HL-60 (cell line): ENCODE measurements at regions not wholly inside any gene's neighbourhood (a gene's known extent, or its start where the extent isn't known, plus 50 kb on each side); places are given as distances from the start of the nearest gene placed in this dataset.

Experiments
- DNase-seq, 2 experiments: peaks; one replicate each; pipeline ENCODE4 v3.0.0-alpha.2; 2010 to 2020; ENCODE audit warnings: low read depth in 1 of 2, low spot score in 1 of 2
- H3K27ac ChIP-seq: fragments of 250-450 bp; sonication (Bioruptor Pico); replicated peaks from 2 replicates; pipeline ENCODE4 v1.5.1; 2020; ENCODE audit warnings: mild to moderate bottlenecking, moderate library complexity
- H3K27me3 ChIP-seq: fragments of 250-450 bp; sonication (Bioruptor Pico); 2 replicates; pipeline ENCODE4 v1.5.1; 2021; ENCODE audit warnings: mild to moderate bottlenecking, moderate library complexity; ENCODE audit not compliant: insufficient read depth, poor library complexity, severe bottlenecking
- H3K4me3 ChIP-seq: replicated peaks from 2 replicates; pipeline ENCODE4 v1.5.1; 2011; ENCODE audit warnings: mild to moderate bottlenecking, control low read depth, low read length; ENCODE audit not compliant: insufficient read depth
- GABPA ChIP-seq: IDR thresholded peaks from 2 replicates; pipeline ENCODE4 v1.6.1; 2012; ENCODE audit warnings: low read depth
- POLR2AphosphoS5 ChIP-seq: IDR thresholded peaks from 2 replicates; pipeline ENCODE4 v1.6.1; 2012; ENCODE audit warnings: low read depth
- SPI1 ChIP-seq: IDR thresholded peaks from 2 replicates; pipeline ENCODE4 v1.6.1; 2012; ENCODE audit warnings: low read depth, mild to moderate bottlenecking, borderline replicate concordance
- TF ChIP-seq, protein P1 (sequence below): IDR thresholded peaks from one replicate; pipeline ENCODE4 v1.5.1; 2011; ENCODE audit warnings: low read length, control low read depth, inconsistent platforms; ENCODE audit not compliant: insufficient read depth
- TF ChIP-seq, protein P2 (sequence below): IDR thresholded peaks from 2 replicates; pipeline ENCODE4 v1.6.1; 2012; ENCODE audit warnings: low read depth; ENCODE audit not compliant: insufficient replicate concordance

DNA sequence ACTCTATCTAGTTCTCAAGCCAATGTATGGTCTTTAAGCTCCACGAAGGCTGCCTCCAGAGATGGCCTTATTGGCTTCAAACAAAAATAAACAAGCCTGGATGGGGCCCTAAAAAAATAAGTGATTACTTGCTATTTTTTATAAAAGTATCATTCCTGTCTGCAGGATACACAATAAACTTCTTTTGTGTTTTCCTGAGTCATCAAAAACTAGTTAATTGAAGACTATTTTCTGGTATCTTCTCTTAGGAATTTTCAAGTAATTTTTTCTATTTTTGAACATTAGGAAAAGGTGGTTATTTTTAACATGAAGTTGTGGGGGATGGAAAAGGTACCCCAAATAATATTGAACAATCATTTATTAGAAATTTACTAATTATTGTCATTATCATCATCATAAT lies 213.1 kb upstream of the DYNLRB2 start:
- Histone ChIP-seq H3K27me3 (no peaks in the 10 kb centered on the region), H3K4me3 (no peak overlapping the region), H3K27ac (no peak overlapping the region)
- DNase-seq, result no peak
- TF ChIP-seq SPI1, result no peak
- TF ChIP-seq POLR2AphosphoS5, result no peak

DNA sequence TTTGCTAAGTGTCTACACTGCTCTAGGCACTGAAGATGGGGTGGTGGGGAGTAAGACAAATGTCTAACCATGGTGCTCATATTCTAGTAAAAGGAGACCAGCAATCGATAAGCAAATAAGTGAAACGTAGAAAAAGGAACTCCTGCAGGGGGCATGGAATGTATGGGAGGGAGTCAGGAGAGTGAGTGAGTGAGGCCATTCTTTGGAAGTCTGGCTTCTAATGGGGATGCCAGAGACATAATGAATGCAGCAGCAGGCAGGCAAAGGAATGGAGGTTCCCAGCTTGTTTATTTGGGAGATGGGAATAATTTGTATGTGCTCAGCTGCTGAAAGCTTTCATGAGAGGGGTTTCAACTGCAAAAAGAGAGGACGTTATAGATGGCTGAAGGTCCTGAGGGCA lies 216.4 kb upstream of the DYNLRB2 start:
- TF ChIP-seq GABPA (no peak), SPI1 (no peak), POLR2AphosphoS5 (no peak)
- TF ChIP-seq, protein P1, sequence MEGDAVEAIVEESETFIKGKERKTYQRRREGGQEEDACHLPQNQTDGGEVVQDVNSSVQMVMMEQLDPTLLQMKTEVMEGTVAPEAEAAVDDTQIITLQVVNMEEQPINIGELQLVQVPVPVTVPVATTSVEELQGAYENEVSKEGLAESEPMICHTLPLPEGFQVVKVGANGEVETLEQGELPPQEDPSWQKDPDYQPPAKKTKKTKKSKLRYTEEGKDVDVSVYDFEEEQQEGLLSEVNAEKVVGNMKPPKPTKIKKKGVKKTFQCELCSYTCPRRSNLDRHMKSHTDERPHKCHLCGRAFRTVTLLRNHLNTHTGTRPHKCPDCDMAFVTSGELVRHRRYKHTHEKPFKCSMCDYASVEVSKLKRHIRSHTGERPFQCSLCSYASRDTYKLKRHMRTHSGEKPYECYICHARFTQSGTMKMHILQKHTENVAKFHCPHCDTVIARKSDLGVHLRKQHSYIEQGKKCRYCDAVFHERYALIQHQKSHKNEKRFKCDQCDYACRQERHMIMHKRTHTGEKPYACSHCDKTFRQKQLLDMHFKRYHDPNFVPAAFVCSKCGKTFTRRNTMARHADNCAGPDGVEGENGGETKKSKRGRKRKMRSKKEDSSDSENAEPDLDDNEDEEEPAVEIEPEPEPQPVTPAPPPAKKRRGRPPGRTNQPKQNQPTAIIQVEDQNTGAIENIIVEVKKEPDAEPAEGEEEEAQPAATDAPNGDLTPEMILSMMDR, result no peak
- TF ChIP-seq, protein P2, sequence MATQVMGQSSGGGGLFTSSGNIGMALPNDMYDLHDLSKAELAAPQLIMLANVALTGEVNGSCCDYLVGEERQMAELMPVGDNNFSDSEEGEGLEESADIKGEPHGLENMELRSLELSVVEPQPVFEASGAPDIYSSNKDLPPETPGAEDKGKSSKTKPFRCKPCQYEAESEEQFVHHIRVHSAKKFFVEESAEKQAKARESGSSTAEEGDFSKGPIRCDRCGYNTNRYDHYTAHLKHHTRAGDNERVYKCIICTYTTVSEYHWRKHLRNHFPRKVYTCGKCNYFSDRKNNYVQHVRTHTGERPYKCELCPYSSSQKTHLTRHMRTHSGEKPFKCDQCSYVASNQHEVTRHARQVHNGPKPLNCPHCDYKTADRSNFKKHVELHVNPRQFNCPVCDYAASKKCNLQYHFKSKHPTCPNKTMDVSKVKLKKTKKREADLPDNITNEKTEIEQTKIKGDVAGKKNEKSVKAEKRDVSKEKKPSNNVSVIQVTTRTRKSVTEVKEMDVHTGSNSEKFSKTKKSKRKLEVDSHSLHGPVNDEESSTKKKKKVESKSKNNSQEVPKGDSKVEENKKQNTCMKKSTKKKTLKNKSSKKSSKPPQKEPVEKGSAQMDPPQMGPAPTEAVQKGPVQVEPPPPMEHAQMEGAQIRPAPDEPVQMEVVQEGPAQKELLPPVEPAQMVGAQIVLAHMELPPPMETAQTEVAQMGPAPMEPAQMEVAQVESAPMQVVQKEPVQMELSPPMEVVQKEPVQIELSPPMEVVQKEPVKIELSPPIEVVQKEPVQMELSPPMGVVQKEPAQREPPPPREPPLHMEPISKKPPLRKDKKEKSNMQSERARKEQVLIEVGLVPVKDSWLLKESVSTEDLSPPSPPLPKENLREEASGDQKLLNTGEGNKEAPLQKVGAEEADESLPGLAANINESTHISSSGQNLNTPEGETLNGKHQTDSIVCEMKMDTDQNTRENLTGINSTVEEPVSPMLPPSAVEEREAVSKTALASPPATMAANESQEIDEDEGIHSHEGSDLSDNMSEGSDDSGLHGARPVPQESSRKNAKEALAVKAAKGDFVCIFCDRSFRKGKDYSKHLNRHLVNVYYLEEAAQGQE, result no peak
- no peak for DNase-seq
- Histone ChIP-seq H3K4me3 (no peak overlapping the region), H3K27me3 (no peaks in the 10 kb centered on the region), H3K27ac (no peak overlapping the region)

DNA sequence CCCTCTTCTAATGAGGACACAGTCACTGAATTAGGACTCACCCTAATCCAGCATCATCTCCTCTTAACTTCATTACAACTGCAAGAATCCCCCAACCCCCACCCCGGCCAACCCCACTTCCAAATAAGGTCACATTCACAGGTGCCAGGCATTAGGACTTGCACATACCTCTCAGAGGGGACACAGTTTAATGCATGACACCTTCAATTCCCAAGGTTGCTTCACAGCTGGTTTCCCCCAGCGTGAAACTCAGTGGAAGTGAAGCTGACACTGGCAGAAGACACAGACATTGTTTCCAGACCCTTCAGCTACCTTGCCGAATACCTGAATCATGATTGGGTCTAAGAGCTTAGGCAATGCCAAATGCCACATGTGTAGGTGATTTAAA lies 217.0 kb upstream of the DYNLRB2 start:
- no peak for DNase-seq
- Histone ChIP-seq H3K4me3 (no peak overlapping the region), H3K27me3 (no peaks in the 10 kb centered on the region), H3K27ac (no peak overlapping the region)
- no peak for TF ChIP-seq GABPA
- TF ChIP-seq, protein P1, result no peak
- no peak for TF ChIP-seq SPI1
- TF ChIP-seq POLR2AphosphoS5, result no peak

DNA sequence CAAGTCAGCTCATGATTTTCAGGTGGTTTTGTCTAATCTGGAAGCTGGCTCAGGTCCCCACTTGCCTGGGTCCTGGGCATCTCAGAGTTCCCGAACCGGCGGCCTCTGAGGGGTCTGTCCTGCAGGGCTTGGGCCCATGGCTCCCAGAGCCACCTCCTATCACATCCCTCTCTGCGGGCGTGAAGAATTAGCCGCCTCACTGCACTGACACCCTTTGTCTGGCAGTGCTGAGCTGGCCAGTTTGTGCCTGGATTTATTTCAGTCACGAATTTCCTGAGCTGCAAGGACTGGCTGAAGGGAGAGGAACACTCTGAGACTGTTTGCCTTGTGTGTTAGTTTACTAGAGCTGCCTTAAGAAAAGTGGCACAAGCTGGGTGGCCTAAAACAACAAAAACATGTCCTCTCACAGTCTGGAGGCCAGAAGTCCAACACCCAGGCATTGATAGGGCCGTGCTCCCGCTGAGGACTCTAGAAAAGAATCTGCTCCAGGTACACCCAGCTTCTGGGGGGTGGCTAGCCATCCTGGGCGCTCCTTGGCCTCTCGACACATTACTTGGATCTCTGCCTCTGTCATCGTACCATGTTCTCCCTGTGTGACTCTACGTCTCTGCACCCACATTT lies 217.5 kb upstream of the DYNLRB2 start:
- Histone ChIP-seq H3K27me3 (no peaks in the 10 kb centered on the region), H3K4me3 (no peak overlapping the region), H3K27ac (no peak overlapping the region)
- TF ChIP-seq GABPA (no peak), SPI1 (no peak), POLR2AphosphoS5 (no peak)
- TF ChIP-seq, protein P2, result no peak
- TF ChIP-seq, protein P1, result no peak
- no peak for DNase-seq
